ENCODE measurements at regions not wholly inside any gene's neighbourhood (a gene's known extent, or its start where the extent isn't known, plus 50 kb on each side); places are given as distances from the start of the nearest gene placed in this dataset.

DNA sequence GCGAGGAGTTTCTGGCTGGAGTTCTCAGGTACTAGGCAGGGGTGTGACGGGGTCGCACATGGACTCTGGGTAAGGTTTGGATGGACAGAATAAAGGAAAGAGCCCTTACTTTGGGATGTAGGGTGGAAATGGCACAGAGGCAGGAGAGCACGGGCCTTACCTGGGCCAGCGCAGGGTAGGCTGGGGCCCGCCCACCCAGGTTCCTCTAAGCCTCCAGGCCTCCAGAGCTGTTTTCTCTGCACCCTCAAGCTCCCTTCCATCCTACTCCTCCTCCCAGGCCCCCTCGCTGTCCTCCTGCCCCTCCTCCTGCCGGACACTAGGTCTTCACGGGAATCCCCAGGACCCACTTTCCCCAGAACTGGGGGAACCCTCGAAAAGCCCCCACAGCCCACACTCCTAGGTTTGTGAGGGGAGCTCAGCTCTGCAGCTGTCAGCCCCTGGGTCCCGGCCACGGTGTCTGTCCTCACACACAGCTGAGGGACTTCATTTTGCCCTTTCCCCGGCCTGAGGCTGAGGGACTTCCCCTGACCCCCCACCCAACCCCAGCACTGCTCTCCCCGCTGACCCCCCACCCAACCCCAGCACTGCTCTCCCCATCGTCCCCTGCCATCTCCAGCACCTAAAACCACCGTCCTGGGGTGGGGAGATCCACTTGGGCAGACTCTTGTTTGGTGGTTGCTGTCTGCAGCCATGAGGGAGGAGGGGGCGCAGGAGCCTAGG is 53.0 kb upstream of the PCSK6 start:
- no peak for DNase-seq (ENCODE audit: low spot score)

More for the DNA sequence above, 53.0 kb upstream of the PCSK6 start:
- Histone ChIP-seq H3K4me2 (no peak overlapping the region), H3K4me1 (ENCODE audit: insufficient read depth) (no peaks in the 10 kb centered on the region), H3K79me2 (replicated peaks; ENCODE audit: insufficient read depth) (no peaks in the 10 kb centered on the region), H3F3A (replicated peaks; ENCODE audit: low read depth) (no peaks in the 10 kb centered on the region), H3K27ac (ENCODE audit: low read depth) (no peak overlapping the region), H4K20me1 (replicated peaks; ENCODE audit: insufficient read depth) (0 out of 2 replicates have a peak, but pooled peaks cover 2% of the 10 kb centered on the region), H3K9me2 (ENCODE audit: insufficient read depth) (no peaks in the 10 kb centered on the region), H3K27me3 (ENCODE audit: insufficient read depth) (no peaks in the 10 kb centered on the region), H2AFZ (no peak overlapping the region), H3K36me3 (ENCODE audit: insufficient read depth) (no peaks in the 10 kb centered on the region), H3K4me3 (no peak overlapping the region)
- Mint-ChIP-seq H3K4me3 (no peak overlapping the region), H3K27me3 (ENCODE audit: insufficient read depth, low read depth, poor library complexity) (peaks cover 14% of the 10 kb centered on the region), H3K36me3 (ENCODE audit: low read depth) (peaks cover 4% of the 10 kb centered on the region; the same call in 1 of the 3 replicates), H3K27ac (no peak overlapping the region), H3K4me1 (no peaks in the 10 kb centered on the region), H3K9me3 (peaks cover 11% of the 10 kb centered on the region; the same call in 2 of the 3 replicates)
- TF ChIP-seq, protein P1, sequence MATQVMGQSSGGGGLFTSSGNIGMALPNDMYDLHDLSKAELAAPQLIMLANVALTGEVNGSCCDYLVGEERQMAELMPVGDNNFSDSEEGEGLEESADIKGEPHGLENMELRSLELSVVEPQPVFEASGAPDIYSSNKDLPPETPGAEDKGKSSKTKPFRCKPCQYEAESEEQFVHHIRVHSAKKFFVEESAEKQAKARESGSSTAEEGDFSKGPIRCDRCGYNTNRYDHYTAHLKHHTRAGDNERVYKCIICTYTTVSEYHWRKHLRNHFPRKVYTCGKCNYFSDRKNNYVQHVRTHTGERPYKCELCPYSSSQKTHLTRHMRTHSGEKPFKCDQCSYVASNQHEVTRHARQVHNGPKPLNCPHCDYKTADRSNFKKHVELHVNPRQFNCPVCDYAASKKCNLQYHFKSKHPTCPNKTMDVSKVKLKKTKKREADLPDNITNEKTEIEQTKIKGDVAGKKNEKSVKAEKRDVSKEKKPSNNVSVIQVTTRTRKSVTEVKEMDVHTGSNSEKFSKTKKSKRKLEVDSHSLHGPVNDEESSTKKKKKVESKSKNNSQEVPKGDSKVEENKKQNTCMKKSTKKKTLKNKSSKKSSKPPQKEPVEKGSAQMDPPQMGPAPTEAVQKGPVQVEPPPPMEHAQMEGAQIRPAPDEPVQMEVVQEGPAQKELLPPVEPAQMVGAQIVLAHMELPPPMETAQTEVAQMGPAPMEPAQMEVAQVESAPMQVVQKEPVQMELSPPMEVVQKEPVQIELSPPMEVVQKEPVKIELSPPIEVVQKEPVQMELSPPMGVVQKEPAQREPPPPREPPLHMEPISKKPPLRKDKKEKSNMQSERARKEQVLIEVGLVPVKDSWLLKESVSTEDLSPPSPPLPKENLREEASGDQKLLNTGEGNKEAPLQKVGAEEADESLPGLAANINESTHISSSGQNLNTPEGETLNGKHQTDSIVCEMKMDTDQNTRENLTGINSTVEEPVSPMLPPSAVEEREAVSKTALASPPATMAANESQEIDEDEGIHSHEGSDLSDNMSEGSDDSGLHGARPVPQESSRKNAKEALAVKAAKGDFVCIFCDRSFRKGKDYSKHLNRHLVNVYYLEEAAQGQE (IDR thresholded peaks at IDR 0.05; ENCODE audit: unreplicated experiment): no peak
- TF ChIP-seq, protein P2, sequence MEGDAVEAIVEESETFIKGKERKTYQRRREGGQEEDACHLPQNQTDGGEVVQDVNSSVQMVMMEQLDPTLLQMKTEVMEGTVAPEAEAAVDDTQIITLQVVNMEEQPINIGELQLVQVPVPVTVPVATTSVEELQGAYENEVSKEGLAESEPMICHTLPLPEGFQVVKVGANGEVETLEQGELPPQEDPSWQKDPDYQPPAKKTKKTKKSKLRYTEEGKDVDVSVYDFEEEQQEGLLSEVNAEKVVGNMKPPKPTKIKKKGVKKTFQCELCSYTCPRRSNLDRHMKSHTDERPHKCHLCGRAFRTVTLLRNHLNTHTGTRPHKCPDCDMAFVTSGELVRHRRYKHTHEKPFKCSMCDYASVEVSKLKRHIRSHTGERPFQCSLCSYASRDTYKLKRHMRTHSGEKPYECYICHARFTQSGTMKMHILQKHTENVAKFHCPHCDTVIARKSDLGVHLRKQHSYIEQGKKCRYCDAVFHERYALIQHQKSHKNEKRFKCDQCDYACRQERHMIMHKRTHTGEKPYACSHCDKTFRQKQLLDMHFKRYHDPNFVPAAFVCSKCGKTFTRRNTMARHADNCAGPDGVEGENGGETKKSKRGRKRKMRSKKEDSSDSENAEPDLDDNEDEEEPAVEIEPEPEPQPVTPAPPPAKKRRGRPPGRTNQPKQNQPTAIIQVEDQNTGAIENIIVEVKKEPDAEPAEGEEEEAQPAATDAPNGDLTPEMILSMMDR (conservative IDR thresholded peaks at IDR 0.05; ENCODE audit: low read depth in 2 of 2): no peak
- TF ChIP-seq EZH2phosphoT487 (IDR thresholded peaks at IDR 0.05; ENCODE audit: unreplicated experiment) (no peak), ZNF331 (CRISPR knock-in tag; IDR thresholded peaks at IDR 0.05; ENCODE audit: low read depth) (no peak), CREB1 (CRISPR knock-in tag; IDR thresholded peaks at IDR 0.05; ENCODE audit: low read depth) (no peak), ZNF114 (CRISPR knock-in tag; IDR thresholded peaks at IDR 0.05) (no peak), NANOG (IDR thresholded peaks at IDR 0.05; ENCODE audit: borderline replicate concordance) (no peak), JUNB (IDR thresholded peaks at IDR 0.05; ENCODE audit: unreplicated experiment) (no peak), EZH2 (IDR thresholded peaks at IDR 0.05; ENCODE audit: low read depth, unreplicated experiment) (no peak), POLR2AphosphoS5 (IDR thresholded peaks at IDR 0.05; ENCODE audit: low read depth) (no peak), STAT1 (IDR thresholded peaks at IDR 0.05; ENCODE audit: unreplicated experiment) (no peak)
- TF ChIP-seq, protein P3, sequence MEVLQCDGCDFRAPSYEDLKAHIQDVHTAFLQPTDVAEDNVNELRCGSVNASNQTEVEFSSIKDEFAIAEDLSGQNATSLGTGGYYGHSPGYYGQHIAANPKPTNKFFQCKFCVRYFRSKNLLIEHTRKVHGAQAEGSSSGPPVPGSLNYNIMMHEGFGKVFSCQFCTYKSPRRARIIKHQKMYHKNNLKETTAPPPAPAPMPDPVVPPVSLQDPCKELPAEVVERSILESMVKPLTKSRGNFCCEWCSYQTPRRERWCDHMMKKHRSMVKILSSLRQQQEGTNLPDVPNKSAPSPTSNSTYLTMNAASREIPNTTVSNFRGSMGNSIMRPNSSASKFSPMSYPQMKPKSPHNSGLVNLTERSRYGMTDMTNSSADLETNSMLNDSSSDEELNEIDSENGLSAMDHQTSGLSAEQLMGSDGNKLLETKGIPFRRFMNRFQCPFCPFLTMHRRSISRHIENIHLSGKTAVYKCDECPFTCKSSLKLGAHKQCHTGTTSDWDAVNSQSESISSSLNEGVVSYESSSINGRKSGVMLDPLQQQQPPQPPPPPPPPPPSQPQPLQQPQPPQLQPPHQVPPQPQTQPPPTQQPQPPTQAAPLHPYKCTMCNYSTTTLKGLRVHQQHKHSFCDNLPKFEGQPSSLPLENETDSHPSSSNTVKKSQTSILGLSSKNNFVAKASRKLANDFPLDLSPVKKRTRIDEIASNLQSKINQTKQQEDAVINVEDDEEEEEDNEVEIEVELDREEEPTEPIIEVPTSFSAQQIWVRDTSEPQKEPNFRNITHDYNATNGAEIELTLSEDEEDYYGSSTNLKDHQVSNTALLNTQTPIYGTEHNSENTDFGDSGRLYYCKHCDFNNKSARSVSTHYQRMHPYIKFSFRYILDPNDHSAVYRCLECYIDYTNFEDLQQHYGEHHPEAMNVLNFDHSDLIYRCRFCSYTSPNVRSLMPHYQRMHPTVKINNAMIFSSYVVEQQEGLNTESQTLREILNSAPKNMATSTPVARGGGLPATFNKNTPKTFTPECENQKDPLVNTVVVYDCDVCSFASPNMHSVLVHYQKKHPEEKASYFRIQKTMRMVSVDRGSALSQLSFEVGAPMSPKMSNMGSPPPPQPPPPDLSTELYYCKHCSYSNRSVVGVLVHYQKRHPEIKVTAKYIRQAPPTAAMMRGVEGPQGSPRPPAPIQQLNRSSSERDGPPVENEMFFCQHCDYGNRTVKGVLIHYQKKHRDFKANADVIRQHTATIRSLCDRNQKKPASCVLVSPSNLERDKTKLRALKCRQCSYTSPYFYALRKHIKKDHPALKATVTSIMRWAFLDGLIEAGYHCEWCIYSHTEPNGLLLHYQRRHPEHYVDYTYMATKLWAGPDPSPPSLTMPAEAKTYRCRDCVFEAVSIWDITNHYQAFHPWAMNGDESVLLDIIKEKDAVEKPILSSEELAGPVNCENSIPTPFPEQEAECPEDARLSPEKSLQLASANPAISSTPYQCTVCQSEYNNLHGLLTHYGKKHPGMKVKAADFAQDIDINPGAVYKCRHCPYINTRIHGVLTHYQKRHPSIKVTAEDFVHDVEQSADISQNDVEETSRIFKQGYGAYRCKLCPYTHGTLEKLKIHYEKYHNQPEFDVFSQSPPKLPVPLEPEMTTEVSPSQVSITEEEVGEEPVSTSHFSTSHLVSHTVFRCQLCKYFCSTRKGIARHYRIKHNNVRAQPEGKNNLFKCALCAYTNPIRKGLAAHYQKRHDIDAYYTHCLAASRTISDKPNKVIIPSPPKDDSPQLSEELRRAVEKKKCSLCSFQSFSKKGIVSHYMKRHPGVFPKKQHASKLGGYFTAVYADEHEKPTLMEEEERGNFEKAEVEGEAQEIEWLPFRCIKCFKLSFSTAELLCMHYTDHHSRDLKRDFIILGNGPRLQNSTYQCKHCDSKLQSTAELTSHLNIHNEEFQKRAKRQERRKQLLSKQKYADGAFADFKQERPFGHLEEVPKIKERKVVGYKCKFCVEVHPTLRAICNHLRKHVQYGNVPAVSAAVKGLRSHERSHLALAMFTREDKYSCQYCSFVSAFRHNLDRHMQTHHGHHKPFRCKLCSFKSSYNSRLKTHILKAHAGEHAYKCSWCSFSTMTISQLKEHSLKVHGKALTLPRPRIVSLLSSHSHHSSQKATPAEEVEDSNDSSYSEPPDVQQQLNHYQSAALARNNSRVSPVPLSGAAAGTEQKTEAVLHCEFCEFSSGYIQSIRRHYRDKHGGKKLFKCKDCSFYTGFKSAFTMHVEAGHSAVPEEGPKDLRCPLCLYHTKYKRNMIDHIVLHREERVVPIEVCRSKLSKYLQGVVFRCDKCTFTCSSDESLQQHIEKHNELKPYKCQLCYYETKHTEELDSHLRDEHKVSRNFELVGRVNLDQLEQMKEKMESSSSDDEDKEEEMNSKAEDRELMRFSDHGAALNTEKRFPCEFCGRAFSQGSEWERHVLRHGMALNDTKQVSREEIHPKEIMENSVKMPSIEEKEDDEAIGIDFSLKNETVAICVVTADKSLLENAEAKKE (CRISPR knock-in tag; IDR thresholded peaks at IDR 0.05): no peak
- TF ChIP-seq, protein P4, sequence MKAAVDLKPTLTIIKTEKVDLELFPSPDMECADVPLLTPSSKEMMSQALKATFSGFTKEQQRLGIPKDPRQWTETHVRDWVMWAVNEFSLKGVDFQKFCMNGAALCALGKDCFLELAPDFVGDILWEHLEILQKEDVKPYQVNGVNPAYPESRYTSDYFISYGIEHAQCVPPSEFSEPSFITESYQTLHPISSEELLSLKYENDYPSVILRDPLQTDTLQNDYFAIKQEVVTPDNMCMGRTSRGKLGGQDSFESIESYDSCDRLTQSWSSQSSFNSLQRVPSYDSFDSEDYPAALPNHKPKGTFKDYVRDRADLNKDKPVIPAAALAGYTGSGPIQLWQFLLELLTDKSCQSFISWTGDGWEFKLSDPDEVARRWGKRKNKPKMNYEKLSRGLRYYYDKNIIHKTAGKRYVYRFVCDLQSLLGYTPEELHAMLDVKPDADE (IDR thresholded peaks at IDR 0.05): no peak
- ATAC-seq: no peak

All from GM23338 (cell line).